ENCODE measurements at regions not wholly inside any gene's neighbourhood (a gene's known extent, or its start where the extent isn't known, plus 50 kb on each side); places are given as distances from the start of the nearest gene placed in this dataset.

DNA sequence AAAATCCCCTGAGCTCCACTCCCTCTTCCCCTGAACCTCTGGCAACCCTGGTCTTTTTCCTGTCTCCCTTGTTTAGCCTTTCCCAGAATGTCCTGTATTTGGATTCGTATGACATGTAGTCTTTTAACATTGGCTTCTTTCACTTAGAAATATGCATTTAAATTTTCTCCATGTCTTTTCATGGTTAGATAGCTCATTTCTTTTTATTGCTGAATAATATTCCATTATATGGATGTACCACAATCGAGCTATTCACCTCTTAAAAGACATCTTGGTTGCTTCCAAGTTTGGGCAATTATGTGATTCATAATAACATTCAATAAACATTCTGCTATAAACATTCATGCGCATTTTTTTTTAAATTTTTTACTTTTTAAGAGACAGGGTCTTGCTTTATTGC lies 99.6 kb upstream of the ZNF536 start:
- dilution Hi-C loops (cut with HindIII; ENCODE audit: low sequenced_read_pairs, unreplicated experiment) = no loop called here
- no peak overlapping the region for H2AK9ac ChIP-seq (replicated peaks; ENCODE audit: low read depth, low read length, poor library complexity)

More for the DNA sequence above, 99.6 kb upstream of the ZNF536 start:
- in situ Hi-C loops (cut with MboI; ENCODE audit: low sequenced_read_pairs) (no loop called here), intact Hi-C loops (cut with micrococcal nuclease) (no loop called here)
- Histone ChIP-seq H3K4me3 (ENCODE audit: insufficient read depth, low read depth, low read length) (no peak overlapping the region), H4K91ac (ENCODE audit: insufficient read depth, low read depth, low read length) (no peak overlapping the region), H3K79me1 (ENCODE audit: low read depth in 1 of 2, low read length in 2 of 2) (no peaks in the 10 kb centered on the region), H3K9ac (ENCODE audit: low read depth, low read length) (no peak overlapping the region), H4K20me1 (ENCODE audit: insufficient read depth, low read length) (no peaks in the 10 kb centered on the region), H3K9me1 (ENCODE audit: insufficient read depth, low read length) (no peaks in the 10 kb centered on the region), H2AFZ (replicated peaks; ENCODE audit: low read length, poor library complexity) (no peak overlapping the region), H3K4ac (ENCODE audit: low read depth, low read length) (no peak overlapping the region), H2AK5ac (ENCODE audit: low read depth, low read length) (no peak overlapping the region), H2BK5ac (ENCODE audit: low read depth, low read length, poor library complexity, severe bottlenecking) (no peak overlapping the region), H3K56ac (ENCODE audit: extremely low read depth, insufficient read depth, low read length) (no peak overlapping the region), H2BK15ac (ENCODE audit: low read depth, low read length) (no peak overlapping the region), H4K5ac (ENCODE audit: low read depth, low read length) (no peak overlapping the region), H3K4me1 (ENCODE audit: control insufficient read depth, insufficient read depth, low read length) (no peaks in the 10 kb centered on the region), H3K9me3 (ENCODE audit: control insufficient read depth, insufficient read depth, low read length) (peaks cover 8% of the 10 kb centered on the region), H3K18ac (ENCODE audit: low read depth, low read length) (no peak overlapping the region), H4K8ac (ENCODE audit: low read depth in 2 of 2, low read length in 2 of 2) (no peak overlapping the region), H3K36me3 (ENCODE audit: control insufficient read depth, insufficient read depth, low read length) (no peaks in the 10 kb centered on the region), H2BK120ac (ENCODE audit: low read depth, low read length) (no peak overlapping the region), H3K27ac (ENCODE audit: insufficient read depth, low read length) (no peak overlapping the region), H3K27me3 (ENCODE audit: control insufficient read depth, insufficient read depth, low read length) (no peaks in the 10 kb centered on the region), H3K4me2 (ENCODE audit: low read depth, low read length) (no peak overlapping the region), H2BK20ac (ENCODE audit: low read depth, low read length) (no peak overlapping the region), H3K14ac (replicated peaks; ENCODE audit: low read depth, low read length) (no peak overlapping the region), H3K23ac (ENCODE audit: low read depth, low read length) (no peak overlapping the region)
- BruUV-seq (replicated peaks) = no TSS peak
- ChIA-PET CTCF (no interaction called here), POLR2A (ENCODE audit: unreplicated experiment) (no interaction called here)
- TF ChIP-seq FOS (IDR thresholded peaks at IDR 0.05; ENCODE audit: low read depth, low read length) = no peak
- TF ChIP-seq, protein P1, sequence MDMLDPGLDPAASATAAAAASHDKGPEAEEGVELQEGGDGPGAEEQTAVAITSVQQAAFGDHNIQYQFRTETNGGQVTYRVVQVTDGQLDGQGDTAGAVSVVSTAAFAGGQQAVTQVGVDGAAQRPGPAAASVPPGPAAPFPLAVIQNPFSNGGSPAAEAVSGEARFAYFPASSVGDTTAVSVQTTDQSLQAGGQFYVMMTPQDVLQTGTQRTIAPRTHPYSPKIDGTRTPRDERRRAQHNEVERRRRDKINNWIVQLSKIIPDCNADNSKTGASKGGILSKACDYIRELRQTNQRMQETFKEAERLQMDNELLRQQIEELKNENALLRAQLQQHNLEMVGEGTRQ (IDR thresholded peaks at IDR 0.05; ENCODE audit: low read depth, low read length) = no peak
- no peak for TF ChIP-seq BHLHE40 (IDR thresholded peaks at IDR 0.05; ENCODE audit: low read depth, low read length)
- TF ChIP-seq MXI1 (IDR thresholded peaks at IDR 0.05; ENCODE audit: borderline replicate concordance, low read depth, low read length) = no peak
- no peak for TF ChIP-seq RCOR1 (IDR thresholded peaks at IDR 0.05; ENCODE audit: insufficient replicate concordance, low read length)
- TF ChIP-seq MAFK (IDR thresholded peaks at IDR 0.05; ENCODE audit: low read depth, low read length) = no peak
- TF ChIP-seq MAZ (IDR thresholded peaks at IDR 0.05; ENCODE audit: borderline replicate concordance, low read depth, low read length) = no peak
- TF ChIP-seq CHD1 (IDR thresholded peaks at IDR 0.05; ENCODE audit: low read depth, low read length) = no peak
- TF ChIP-seq, protein P2, sequence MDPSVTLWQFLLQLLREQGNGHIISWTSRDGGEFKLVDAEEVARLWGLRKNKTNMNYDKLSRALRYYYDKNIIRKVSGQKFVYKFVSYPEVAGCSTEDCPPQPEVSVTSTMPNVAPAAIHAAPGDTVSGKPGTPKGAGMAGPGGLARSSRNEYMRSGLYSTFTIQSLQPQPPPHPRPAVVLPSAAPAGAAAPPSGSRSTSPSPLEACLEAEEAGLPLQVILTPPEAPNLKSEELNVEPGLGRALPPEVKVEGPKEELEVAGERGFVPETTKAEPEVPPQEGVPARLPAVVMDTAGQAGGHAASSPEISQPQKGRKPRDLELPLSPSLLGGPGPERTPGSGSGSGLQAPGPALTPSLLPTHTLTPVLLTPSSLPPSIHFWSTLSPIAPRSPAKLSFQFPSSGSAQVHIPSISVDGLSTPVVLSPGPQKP (IDR thresholded peaks at IDR 0.05; ENCODE audit: borderline replicate concordance, low read depth, low read length) = no peak
- TF ChIP-seq, protein P3, sequence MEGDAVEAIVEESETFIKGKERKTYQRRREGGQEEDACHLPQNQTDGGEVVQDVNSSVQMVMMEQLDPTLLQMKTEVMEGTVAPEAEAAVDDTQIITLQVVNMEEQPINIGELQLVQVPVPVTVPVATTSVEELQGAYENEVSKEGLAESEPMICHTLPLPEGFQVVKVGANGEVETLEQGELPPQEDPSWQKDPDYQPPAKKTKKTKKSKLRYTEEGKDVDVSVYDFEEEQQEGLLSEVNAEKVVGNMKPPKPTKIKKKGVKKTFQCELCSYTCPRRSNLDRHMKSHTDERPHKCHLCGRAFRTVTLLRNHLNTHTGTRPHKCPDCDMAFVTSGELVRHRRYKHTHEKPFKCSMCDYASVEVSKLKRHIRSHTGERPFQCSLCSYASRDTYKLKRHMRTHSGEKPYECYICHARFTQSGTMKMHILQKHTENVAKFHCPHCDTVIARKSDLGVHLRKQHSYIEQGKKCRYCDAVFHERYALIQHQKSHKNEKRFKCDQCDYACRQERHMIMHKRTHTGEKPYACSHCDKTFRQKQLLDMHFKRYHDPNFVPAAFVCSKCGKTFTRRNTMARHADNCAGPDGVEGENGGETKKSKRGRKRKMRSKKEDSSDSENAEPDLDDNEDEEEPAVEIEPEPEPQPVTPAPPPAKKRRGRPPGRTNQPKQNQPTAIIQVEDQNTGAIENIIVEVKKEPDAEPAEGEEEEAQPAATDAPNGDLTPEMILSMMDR (conservative IDR thresholded peaks at IDR 0.05; ENCODE audit: low read depth, low read length) = no peak
- TF ChIP-seq NFE2L2 (IDR thresholded peaks at IDR 0.05; ENCODE audit: low read depth, low read length) = no peak
- TF ChIP-seq SMC3 (IDR thresholded peaks at IDR 0.05; ENCODE audit: low read depth, low read length) = no peak
- WGBS, 2 experiments (ENCODE audit: extremely low coverage in 2 of 2, insufficient read length in 1 of 2) = no CpG with 5 or more reads among the region's 3 CpGs
- DNase-seq (no peak), ATAC-seq (ENCODE audit: low read depth) (no peak)

All from IMR-90 (cell line).